Osteoblast (primary cell): ENCODE measurements at regions not wholly inside any gene's neighbourhood (a gene's known extent, or its start where the extent isn't known, plus 50 kb on each side); places are given as distances from the start of the nearest gene placed in this dataset.

Source experiments
- DNase-seq: peaks from one replicate; pipeline ENCODE4 v3.0.0; 2011; ENCODE audit warnings: low spot score, mixed read lengths; ENCODE audit not compliant: insufficient read length; ENCODE audit errors: missing footprints
- H2AFZ ChIP-seq: 2 replicates; pipeline ENCODE4 v1.6.0; 2011; ENCODE audit warnings: mild to moderate bottlenecking, low read length
- H3K27ac ChIP-seq: 2 replicates; pipeline ENCODE4 v1.5.1; 2011; ENCODE audit warnings: mild to moderate bottlenecking, low read depth, low read length, moderate library complexity
- H3K27me3 ChIP-seq: 2 replicates; pipeline ENCODE4 v1.6.0; 2012; ENCODE audit warnings: mild to moderate bottlenecking, control low read depth, inconsistent platforms, low read length, moderate library complexity; ENCODE audit not compliant: insufficient read depth
- H3K36me3 ChIP-seq: 2 replicates; pipeline ENCODE4 v1.5.1; 2011; ENCODE audit warnings: mild to moderate bottlenecking, low read length, control low read depth, moderate library complexity; ENCODE audit not compliant: insufficient read depth
- H3K4me1 ChIP-seq: 2 replicates; pipeline ENCODE4 v1.5.1; 2011; ENCODE audit warnings: mild to moderate bottlenecking, low read length, control low read depth, moderate library complexity; ENCODE audit not compliant: insufficient read depth
- H3K4me2 ChIP-seq: 2 replicates; pipeline ENCODE4 v1.6.0; 2011; ENCODE audit warnings: mild to moderate bottlenecking, low read length; ENCODE audit not compliant: insufficient read depth
- H3K4me3 ChIP-seq: fragments of 200-600 bp; sonication (generic); 3 replicates; pipeline ENCODE4 v1.5.1; 2012; ENCODE audit warnings: mild to moderate bottlenecking, low read length, inconsistent platforms; ENCODE audit not compliant: insufficient read depth
- H3K79me2 ChIP-seq: 2 replicates; pipeline ENCODE4 v1.6.0; 2012; ENCODE audit warnings: mild to moderate bottlenecking, low read length, control low read depth, inconsistent platforms; ENCODE audit not compliant: insufficient read depth
- H3K9me3 ChIP-seq: 2 replicates; pipeline ENCODE4 v1.5.1; 2011; ENCODE audit warnings: low read depth, low read length, control low read depth
- H4K20me1 ChIP-seq: 2 replicates; pipeline ENCODE4 v1.6.0; 2012; ENCODE audit warnings: mild to moderate bottlenecking, low read length, control low read depth; ENCODE audit not compliant: insufficient read depth
- TF ChIP-seq, protein P1 (sequence below): IDR thresholded peaks from 2 replicates; pipeline ENCODE4 v1.5.1; 2011; ENCODE audit warnings: mild to moderate bottlenecking, low read depth, low read length, moderate library complexity; ENCODE audit errors: extremely low read depth

DNA sequence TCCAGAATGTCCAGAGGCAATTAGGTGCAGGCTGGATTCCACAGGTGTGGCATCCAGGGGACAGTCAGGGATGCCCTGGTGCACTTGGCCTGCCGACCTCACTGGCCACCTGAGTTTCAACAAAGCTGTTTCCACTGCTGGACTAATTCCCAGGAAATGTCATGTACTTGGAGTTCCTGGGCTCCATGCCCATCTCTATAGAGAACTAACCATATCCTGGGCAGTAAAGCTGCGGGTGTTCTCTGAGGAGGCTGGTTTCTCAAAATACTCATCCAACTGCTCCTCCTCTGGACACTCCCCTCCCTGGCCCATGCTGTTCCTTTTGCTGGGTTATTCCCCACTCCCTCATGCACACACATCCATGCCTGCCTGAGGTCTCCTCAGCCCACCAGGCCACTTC lies 161.9 kb upstream of the SKOR2 start:
- no peaks in the 10 kb centered on the region for H3K27me3 ChIP-seq
- H3K9me3 ChIP-seq: no peaks in the 10 kb centered on the region
- H3K79me2 ChIP-seq: no peaks in the 10 kb centered on the region
- TF ChIP-seq, protein P1, sequence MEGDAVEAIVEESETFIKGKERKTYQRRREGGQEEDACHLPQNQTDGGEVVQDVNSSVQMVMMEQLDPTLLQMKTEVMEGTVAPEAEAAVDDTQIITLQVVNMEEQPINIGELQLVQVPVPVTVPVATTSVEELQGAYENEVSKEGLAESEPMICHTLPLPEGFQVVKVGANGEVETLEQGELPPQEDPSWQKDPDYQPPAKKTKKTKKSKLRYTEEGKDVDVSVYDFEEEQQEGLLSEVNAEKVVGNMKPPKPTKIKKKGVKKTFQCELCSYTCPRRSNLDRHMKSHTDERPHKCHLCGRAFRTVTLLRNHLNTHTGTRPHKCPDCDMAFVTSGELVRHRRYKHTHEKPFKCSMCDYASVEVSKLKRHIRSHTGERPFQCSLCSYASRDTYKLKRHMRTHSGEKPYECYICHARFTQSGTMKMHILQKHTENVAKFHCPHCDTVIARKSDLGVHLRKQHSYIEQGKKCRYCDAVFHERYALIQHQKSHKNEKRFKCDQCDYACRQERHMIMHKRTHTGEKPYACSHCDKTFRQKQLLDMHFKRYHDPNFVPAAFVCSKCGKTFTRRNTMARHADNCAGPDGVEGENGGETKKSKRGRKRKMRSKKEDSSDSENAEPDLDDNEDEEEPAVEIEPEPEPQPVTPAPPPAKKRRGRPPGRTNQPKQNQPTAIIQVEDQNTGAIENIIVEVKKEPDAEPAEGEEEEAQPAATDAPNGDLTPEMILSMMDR: no peak
- no peak overlapping the region for H2AFZ ChIP-seq
- H3K4me3 ChIP-seq: no peak overlapping the region
- H3K4me1 ChIP-seq: no peaks in the 10 kb centered on the region
- H3K27ac ChIP-seq: no peak overlapping the region
- DNase-seq: no peak
- H3K4me2 ChIP-seq: no peak overlapping the region
- no peaks in the 10 kb centered on the region for H4K20me1 ChIP-seq
- H3K36me3 ChIP-seq: no peaks in the 10 kb centered on the region

DNA sequence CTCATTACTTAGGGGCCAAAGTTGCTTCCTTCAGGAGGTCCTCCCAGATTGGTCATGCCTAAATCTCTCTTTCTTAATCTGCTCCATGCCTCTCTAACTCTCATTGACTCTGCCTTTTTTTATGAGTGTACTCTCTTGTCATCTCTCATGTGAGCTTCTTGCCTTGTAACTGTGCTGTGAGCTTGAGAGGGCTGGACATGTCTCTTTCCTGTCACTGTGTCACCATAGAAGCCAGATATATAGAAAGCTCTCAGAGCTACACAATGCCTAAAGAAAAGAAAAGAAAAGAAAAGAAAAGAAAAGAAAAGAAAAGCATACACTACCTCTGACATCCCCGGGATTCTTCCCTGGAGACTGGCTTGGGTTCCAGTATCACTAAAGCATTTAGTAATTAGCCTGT lies 161.5 kb upstream of the SKOR2 start:
- Histone ChIP-seq H2AFZ (no peak overlapping the region), H4K20me1 (no peaks in the 10 kb centered on the region), H3K4me1 (no peaks in the 10 kb centered on the region), H3K79me2 (no peaks in the 10 kb centered on the region), H3K9me3 (no peaks in the 10 kb centered on the region), H3K36me3 (no peaks in the 10 kb centered on the region), H3K27me3 (no peaks in the 10 kb centered on the region), H3K4me3 (no peak overlapping the region), H3K4me2 (no peak overlapping the region), H3K27ac (no peak overlapping the region)
- TF ChIP-seq, protein P1: no peak
- DNase-seq: no peak

DNA sequence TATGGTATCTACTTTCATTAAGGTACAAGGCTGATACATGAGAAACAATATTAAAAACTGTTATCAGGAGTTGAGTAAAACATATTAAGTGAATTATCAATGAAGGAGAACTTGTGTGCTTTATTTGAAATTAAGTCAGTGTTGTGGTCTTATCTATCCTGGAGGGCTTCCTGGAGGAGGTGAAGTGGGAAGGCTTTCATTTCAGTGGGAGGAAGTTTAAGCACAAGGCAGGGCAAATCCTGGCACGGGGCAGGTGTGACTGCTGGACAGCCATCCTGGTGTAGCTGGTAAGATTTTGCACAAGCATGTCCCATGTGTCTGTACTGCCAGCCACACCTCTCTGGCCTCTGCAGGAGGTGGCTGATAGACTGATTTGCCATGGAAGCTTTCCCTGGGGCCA lies 159.7 kb upstream of the SKOR2 start:
- Histone ChIP-seq H3K4me2 (no peak overlapping the region), H3K36me3 (no peaks in the 10 kb centered on the region), H4K20me1 (no peaks in the 10 kb centered on the region), H3K4me1 (no peaks in the 10 kb centered on the region), H3K27ac (no peak overlapping the region), H3K79me2 (no peaks in the 10 kb centered on the region), H3K4me3 (no peak overlapping the region), H3K27me3 (no peaks in the 10 kb centered on the region), H3K9me3 (no peaks in the 10 kb centered on the region), H2AFZ (no peak overlapping the region)
- no peak for DNase-seq
- TF ChIP-seq, protein P1: no peak

DNA sequence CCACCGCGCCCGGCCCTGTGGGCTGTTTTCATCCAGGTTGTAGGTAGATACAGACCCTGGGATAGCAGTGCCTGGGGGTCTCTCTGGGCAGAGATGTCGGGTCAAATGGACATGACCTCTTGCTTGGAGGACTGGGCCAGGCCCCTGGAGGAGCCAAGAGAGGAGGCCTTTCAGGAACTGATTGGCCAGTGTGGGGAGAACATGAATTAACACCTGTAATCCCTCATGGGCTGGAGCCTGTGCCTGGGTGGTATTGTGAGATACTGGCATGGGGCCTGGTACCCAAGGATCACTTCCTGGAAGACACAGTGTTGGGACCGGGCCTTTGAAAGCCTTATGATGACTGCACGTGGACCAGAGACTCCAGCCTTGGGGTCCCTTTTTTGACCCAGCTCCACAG lies 158.7 kb upstream of the SKOR2 start:
- Histone ChIP-seq H2AFZ (no peak overlapping the region), H3K9me3 (no peaks in the 10 kb centered on the region), H3K4me1 (no peaks in the 10 kb centered on the region), H4K20me1 (no peaks in the 10 kb centered on the region), H3K27ac (no peak overlapping the region), H3K36me3 (no peaks in the 10 kb centered on the region), H3K4me3 (no peak overlapping the region), H3K79me2 (no peaks in the 10 kb centered on the region), H3K27me3 (no peaks in the 10 kb centered on the region), H3K4me2 (no peak overlapping the region)
- TF ChIP-seq, protein P1: no peak
- DNase-seq: no peak
